WTC11 (cell line): ENCODE measurements at regions not wholly inside any gene's neighbourhood (a gene's known extent, or its start where the extent isn't known, plus 50 kb on each side); places are given as distances from the start of the nearest gene placed in this dataset.

Experiments used
- ATAC-seq: fragments of 200-7000 bp; cut with Tn5 transposase; 2 replicates; pipeline ENCODE4 v1.10.0; 2021; ENCODE audit warnings: mild to moderate bottlenecking, moderate library complexity
- CTCF ChIA-PET: fragments of 300-600 bp; sonication (Branson Sonifier 250); formaldehyde crosslinking; loops from one replicate; lab custom pipeline; 2021; ENCODE audit warnings: antibody characterized with exemption; lab: Charles Lee
- POLR2A ChIA-PET: fragments of 350-600 bp; sonication (Branson Sonifier 250); formaldehyde crosslinking; loops from one replicate; lab custom pipeline; 2021; ENCODE audit warnings: antibody characterized with exemption; lab: Charles Lee
- DNase-seq: peaks from one replicate; pipeline ENCODE4 v3.0.0; 2021; ENCODE audit warnings: low spot score
- H3K27ac Mint-ChIP-seq: 2 replicates; pipeline ENCODE4 v1.8.0; 2021; ENCODE audit warnings: mixed read lengths
- H3K27me3 Mint-ChIP-seq: 2 replicates; pipeline ENCODE4 v1.8.0; 2021; ENCODE audit warnings: low read depth, mild to moderate bottlenecking, moderate library complexity, mixed read lengths
- H3K36me3 Mint-ChIP-seq: 2 replicates; pipeline ENCODE4 v1.8.0; 2021; ENCODE audit warnings: mixed read lengths
- H3K4me1 Mint-ChIP-seq: 2 replicates; pipeline ENCODE4 v1.8.0; 2022; ENCODE audit warnings: mixed read lengths
- H3K4me3 Mint-ChIP-seq: 2 replicates; pipeline ENCODE4 v1.8.0; 2021; ENCODE audit warnings: mild to moderate bottlenecking, moderate library complexity, mixed read lengths
- H3K9me3 Mint-ChIP-seq: 2 replicates; pipeline ENCODE4 v1.8.0; 2021; ENCODE audit warnings: mixed read lengths
- ATF1 ChIP-seq: sonication (generic); formaldehyde crosslinking; IDR thresholded peaks from 2 replicates; pipeline ENCODE4 v1.8.1; 2023; ENCODE audit warnings: mild to moderate bottlenecking, moderate library complexity, missing genetic modification reagents
- CBFB ChIP-seq: sonication (generic); formaldehyde crosslinking; IDR thresholded peaks from 2 replicates; pipeline ENCODE4 v1.8.1; 2022; ENCODE audit warnings: mild to moderate bottlenecking, low read depth, missing genetic modification reagents
- CREB1 ChIP-seq: sonication (generic); formaldehyde crosslinking; IDR thresholded peaks from 2 replicates; pipeline ENCODE4 v1.8.0; 2023; ENCODE audit warnings: mild to moderate bottlenecking, missing genetic modification reagents
- FOXP1 ChIP-seq: sonication (generic); formaldehyde crosslinking; IDR thresholded peaks from 2 replicates; pipeline ENCODE4 v1.8.0; 2022; ENCODE audit warnings: missing genetic modification reagents, mild to moderate bottlenecking, moderate library complexity, borderline replicate concordance
- GRHL2 ChIP-seq: fragments of 250-450 bp; sonication (Bioruptor Pico); IDR thresholded peaks from 2 replicates; pipeline ENCODE4 v1.8.0; 2022; ENCODE audit warnings: mild to moderate bottlenecking, moderate library complexity; ENCODE audit not compliant: insufficient replicate concordance, severe bottlenecking
- NFYB ChIP-seq: sonication (generic); formaldehyde crosslinking; conservative IDR thresholded peaks from 2 replicates; pipeline ENCODE4 v1.8.0; 2022; ENCODE audit warnings: low read depth, missing genetic modification reagents
- NR1H2 ChIP-seq: sonication (generic); formaldehyde crosslinking; IDR thresholded peaks from 2 replicates; pipeline ENCODE4 v1.9.0; 2021; ENCODE audit warnings: mild to moderate bottlenecking, moderate library complexity, missing genetic modification reagents
- RELA ChIP-seq: sonication (generic); formaldehyde crosslinking; IDR thresholded peaks from 2 replicates; pipeline ENCODE4 v1.8.1; 2022; ENCODE audit warnings: missing genetic modification reagents, mild to moderate bottlenecking, borderline replicate concordance
- SMAD3 ChIP-seq: sonication (generic); formaldehyde crosslinking; IDR thresholded peaks from 2 replicates; pipeline ENCODE4 v1.8.0; 2022; ENCODE audit warnings: missing genetic modification reagents, mild to moderate bottlenecking, borderline replicate concordance
- SMAD4 ChIP-seq: sonication (generic); formaldehyde crosslinking; IDR thresholded peaks from 2 replicates; pipeline ENCODE4 v1.8.0; 2022; ENCODE audit warnings: mild to moderate bottlenecking, missing genetic modification reagents
- SOX15 ChIP-seq: fragments of 250-450 bp; sonication (Bioruptor Pico); IDR thresholded peaks from 2 replicates; pipeline ENCODE4 v1.9.0; 2021; ENCODE audit warnings: mild to moderate bottlenecking
- ZNF219 ChIP-seq: sonication (generic); formaldehyde crosslinking; IDR thresholded peaks from 2 replicates; pipeline ENCODE4 v1.8.0; 2023; ENCODE audit warnings: missing genetic modification reagents, mild to moderate bottlenecking, borderline replicate concordance
- ZNF396 ChIP-seq: fragments of 250-450 bp; sonication (Bioruptor Pico); IDR thresholded peaks from 2 replicates; pipeline ENCODE4 v1.8.0; 2021; ENCODE audit warnings: mild to moderate bottlenecking, moderate library complexity, borderline replicate concordance
- TF ChIP-seq, protein P1 (sequence below): fragments of 250-450 bp; sonication (Bioruptor Pico); IDR thresholded peaks from 2 replicates; pipeline ENCODE4 v2.1.2; 2022; ENCODE audit warnings: mild to moderate bottlenecking, moderate library complexity
- TF ChIP-seq, protein P2 (sequence below): sonication (generic); formaldehyde crosslinking; IDR thresholded peaks from 2 replicates; pipeline ENCODE4 v1.8.0; 2022; ENCODE audit warnings: mild to moderate bottlenecking, missing genetic modification reagents
- TF ChIP-seq, protein P3 (sequence below): sonication (generic); formaldehyde crosslinking; IDR thresholded peaks from 2 replicates; pipeline ENCODE4 v1.8.0; 2022; ENCODE audit warnings: mild to moderate bottlenecking, missing genetic modification reagents
- TF ChIP-seq, protein P4 (sequence below): sonication (generic); formaldehyde crosslinking; IDR thresholded peaks from 2 replicates; pipeline ENCODE4 v1.8.1; 2022; ENCODE audit warnings: low read depth, mild to moderate bottlenecking, moderate library complexity, missing genetic modification reagents, borderline replicate concordance
- TF ChIP-seq, protein P5 (sequence below): sonication (generic); formaldehyde crosslinking; IDR thresholded peaks from 2 replicates; pipeline ENCODE4 v1.8.1; 2022; ENCODE audit warnings: low read depth, missing genetic modification reagents, borderline replicate concordance
- TF ChIP-seq, protein P6 (sequence below): sonication (generic); formaldehyde crosslinking; IDR thresholded peaks from 2 replicates; pipeline ENCODE4 v1.8.0; 2022; ENCODE audit warnings: missing genetic modification reagents

DNA sequence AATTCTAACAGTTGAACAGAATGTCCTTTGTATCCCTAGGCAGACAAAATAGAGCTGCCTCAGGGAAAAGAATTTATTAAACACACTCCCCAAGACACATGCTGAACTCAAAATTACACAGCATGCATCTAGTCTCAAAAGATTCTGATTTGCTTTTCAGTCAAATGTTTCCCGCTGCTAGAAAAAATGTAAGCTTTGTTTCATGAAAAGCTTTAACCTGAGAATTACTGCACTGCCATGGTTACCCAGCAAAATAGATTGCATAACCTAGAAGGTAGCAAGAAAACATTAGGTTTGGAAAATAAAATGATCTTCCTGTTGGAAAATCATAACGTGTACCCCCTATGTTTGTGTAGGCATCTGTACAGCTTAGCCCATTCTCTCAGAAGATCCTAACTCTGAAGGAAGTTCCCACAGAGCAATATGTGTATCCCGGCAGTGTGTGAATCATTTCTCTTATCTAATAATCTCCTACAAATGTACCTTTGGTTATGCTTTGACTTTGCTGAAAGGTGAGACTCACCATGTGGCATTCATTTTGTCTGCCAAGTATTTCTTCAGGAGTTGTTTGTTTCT, 646.9 kb downstream of the STPG2 start:
- no peaks in the 10 kb centered on the region for H3K36me3 Mint-ChIP-seq
- peaks cover 49% of the 10 kb centered on the region for H3K4me1 Mint-ChIP-seq
- ATAC-seq: no peak
- ChIA-PET CTCF (no interaction called here), POLR2A (no interaction called here)
- TF ChIP-seq SMAD3 (CRISPR knock-in tag): no peak
- no peak for TF ChIP-seq NR1H2 (CRISPR knock-in tag)
- no peak for TF ChIP-seq CREB1 (CRISPR knock-in tag)
- TF ChIP-seq, protein P1, sequence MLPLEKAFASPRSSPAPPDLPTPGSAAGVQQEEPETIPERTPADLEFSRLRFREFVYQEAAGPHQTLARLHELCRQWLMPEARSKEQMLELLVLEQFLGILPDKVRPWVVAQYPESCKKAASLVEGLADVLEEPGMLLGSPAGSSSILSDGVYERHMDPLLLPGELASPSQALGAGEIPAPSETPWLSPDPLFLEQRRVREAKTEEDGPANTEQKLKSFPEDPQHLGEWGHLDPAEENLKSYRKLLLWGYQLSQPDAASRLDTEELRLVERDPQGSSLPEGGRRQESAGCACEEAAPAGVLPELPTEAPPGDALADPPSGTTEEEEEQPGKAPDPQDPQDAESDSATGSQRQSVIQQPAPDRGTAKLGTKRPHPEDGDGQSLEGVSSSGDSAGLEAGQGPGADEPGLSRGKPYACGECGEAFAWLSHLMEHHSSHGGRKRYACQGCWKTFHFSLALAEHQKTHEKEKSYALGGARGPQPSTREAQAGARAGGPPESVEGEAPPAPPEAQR (CRISPR knock-in tag): no peak
- TF ChIP-seq ZNF396 (CRISPR knock-in tag): no peak
- TF ChIP-seq NFYB (CRISPR knock-in tag): no peak
- TF ChIP-seq FOXP1 (CRISPR knock-in tag): no peak
- TF ChIP-seq ZNF219: no peak
- TF ChIP-seq SMAD4 (CRISPR knock-in tag): no peak
- DNase-seq: no peak
- no peak overlapping the region for H3K4me3 Mint-ChIP-seq
- H3K27me3 Mint-ChIP-seq: no peaks in the 10 kb centered on the region
- H3K27ac Mint-ChIP-seq: no peak overlapping the region
- no peaks in the 10 kb centered on the region for H3K9me3 Mint-ChIP-seq

DNA sequence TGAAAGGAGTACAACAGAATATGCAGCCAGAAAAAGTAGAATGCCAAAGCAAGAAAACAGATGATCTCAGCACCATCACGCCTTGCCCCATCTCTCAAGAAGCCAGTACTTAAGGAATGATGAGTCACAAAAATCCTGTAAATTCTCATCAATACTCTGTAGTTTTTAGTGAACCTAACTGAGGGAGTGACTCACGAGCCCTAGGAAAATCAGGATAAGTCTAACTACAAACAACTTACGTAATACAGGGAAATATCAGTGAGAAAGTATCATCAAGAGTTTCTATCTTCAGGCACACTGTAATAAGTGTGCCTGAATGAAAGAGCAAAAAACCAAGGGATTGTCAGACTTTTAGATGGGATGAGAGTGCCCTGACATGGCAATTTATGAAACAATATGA, 644.4 kb downstream of the STPG2 start:
- peaks cover 40% of the 10 kb centered on the region for H3K4me1 Mint-ChIP-seq
- no peak overlapping the region for H3K4me3 Mint-ChIP-seq
- no peaks in the 10 kb centered on the region for H3K9me3 Mint-ChIP-seq
- no peak for ATAC-seq
- no peaks in the 10 kb centered on the region for H3K36me3 Mint-ChIP-seq
- POLR2A ChIA-PET: no interaction called here
- no peak for DNase-seq
- CTCF ChIA-PET: no interaction called here
- peak overlapping the region; percentile 6 for H3K27ac Mint-ChIP-seq
- TF ChIP-seq, protein P2, sequence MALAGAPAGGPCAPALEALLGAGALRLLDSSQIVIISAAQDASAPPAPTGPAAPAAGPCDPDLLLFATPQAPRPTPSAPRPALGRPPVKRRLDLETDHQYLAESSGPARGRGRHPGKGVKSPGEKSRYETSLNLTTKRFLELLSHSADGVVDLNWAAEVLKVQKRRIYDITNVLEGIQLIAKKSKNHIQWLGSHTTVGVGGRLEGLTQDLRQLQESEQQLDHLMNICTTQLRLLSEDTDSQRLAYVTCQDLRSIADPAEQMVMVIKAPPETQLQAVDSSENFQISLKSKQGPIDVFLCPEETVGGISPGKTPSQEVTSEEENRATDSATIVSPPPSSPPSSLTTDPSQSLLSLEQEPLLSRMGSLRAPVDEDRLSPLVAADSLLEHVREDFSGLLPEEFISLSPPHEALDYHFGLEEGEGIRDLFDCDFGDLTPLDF (CRISPR knock-in tag): no peak
- TF ChIP-seq, protein P3, sequence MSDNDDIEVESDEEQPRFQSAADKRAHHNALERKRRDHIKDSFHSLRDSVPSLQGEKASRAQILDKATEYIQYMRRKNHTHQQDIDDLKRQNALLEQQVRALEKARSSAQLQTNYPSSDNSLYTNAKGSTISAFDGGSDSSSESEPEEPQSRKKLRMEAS (CRISPR knock-in tag): no peak
- no peak for TF ChIP-seq GRHL2 (CRISPR knock-in tag)
- no peak for TF ChIP-seq NFYB (CRISPR knock-in tag)
- TF ChIP-seq, protein P4, sequence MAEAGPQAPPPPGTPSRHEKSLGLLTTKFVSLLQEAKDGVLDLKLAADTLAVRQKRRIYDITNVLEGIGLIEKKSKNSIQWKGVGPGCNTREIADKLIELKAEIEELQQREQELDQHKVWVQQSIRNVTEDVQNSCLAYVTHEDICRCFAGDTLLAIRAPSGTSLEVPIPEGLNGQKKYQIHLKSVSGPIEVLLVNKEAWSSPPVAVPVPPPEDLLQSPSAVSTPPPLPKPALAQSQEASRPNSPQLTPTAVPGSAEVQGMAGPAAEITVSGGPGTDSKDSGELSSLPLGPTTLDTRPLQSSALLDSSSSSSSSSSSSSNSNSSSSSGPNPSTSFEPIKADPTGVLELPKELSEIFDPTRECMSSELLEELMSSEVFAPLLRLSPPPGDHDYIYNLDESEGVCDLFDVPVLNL (CRISPR knock-in tag): no peak
- TF ChIP-seq SOX15 (CRISPR knock-in tag): no peak
- TF ChIP-seq, protein P5, sequence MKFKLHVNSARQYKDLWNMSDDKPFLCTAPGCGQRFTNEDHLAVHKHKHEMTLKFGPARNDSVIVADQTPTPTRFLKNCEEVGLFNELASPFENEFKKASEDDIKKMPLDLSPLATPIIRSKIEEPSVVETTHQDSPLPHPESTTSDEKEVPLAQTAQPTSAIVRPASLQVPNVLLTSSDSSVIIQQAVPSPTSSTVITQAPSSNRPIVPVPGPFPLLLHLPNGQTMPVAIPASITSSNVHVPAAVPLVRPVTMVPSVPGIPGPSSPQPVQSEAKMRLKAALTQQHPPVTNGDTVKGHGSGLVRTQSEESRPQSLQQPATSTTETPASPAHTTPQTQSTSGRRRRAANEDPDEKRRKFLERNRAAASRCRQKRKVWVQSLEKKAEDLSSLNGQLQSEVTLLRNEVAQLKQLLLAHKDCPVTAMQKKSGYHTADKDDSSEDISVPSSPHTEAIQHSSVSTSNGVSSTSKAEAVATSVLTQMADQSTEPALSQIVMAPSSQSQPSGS (CRISPR knock-in tag): no peak
- no peak for TF ChIP-seq ATF1
- TF ChIP-seq RELA (CRISPR knock-in tag): no peak
- H3K27me3 Mint-ChIP-seq: no peaks in the 10 kb centered on the region

DNA sequence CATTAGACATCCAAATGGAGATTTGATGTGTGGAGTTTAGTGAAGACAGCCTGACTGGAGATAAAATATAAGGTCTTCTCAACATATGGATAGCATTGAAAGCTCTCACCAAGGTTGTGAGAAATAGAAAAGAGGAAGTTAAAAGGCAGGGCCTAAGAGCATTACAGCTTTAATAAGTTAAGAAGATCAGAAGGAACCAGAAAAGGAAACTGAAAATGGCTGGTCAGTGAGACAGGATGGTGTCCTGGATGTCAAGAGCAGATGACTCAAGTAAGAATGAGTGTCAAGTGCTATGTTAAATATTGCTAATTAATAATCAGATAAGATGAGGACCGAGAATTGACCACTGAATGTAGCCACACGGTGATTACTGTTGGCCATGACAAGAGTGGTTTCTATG, 642.9 kb downstream of the STPG2 start:
- peaks cover 42% of the 10 kb centered on the region for H3K4me1 Mint-ChIP-seq
- no peak overlapping the region for H3K4me3 Mint-ChIP-seq
- no peak for TF ChIP-seq CBFB (CRISPR knock-in tag)
- TF ChIP-seq, protein P6, sequence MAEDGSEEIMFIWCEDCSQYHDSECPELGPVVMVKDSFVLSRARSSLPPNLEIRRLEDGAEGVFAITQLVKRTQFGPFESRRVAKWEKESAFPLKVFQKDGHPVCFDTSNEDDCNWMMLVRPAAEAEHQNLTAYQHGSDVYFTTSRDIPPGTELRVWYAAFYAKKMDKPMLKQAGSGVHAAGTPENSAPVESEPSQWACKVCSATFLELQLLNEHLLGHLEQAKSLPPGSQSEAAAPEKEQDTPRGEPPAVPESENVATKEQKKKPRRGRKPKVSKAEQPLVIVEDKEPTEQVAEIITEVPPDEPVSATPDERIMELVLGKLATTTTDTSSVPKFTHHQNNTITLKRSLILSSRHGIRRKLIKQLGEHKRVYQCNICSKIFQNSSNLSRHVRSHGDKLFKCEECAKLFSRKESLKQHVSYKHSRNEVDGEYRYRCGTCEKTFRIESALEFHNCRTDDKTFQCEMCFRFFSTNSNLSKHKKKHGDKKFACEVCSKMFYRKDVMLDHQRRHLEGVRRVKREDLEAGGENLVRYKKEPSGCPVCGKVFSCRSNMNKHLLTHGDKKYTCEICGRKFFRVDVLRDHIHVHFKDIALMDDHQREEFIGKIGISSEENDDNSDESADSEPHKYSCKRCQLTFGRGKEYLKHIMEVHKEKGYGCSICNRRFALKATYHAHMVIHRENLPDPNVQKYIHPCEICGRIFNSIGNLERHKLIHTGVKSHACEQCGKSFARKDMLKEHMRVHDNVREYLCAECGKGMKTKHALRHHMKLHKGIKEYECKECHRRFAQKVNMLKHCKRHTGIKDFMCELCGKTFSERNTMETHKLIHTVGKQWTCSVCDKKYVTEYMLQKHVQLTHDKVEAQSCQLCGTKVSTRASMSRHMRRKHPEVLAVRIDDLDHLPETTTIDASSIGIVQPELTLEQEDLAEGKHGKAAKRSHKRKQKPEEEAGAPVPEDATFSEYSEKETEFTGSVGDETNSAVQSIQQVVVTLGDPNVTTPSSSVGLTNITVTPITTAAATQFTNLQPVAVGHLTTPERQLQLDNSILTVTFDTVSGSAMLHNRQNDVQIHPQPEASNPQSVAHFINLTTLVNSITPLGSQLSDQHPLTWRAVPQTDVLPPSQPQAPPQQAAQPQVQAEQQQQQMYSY (CRISPR knock-in tag): no peak
- POLR2A ChIA-PET: no interaction called here
- ATAC-seq (no peak), DNase-seq (no peak)
- no peaks in the 10 kb centered on the region for H3K36me3 Mint-ChIP-seq
- CTCF ChIA-PET: no interaction called here
- H3K9me3 Mint-ChIP-seq: no peaks in the 10 kb centered on the region
- H3K27me3 Mint-ChIP-seq: no peaks in the 10 kb centered on the region
- H3K27ac Mint-ChIP-seq: no peak overlapping the region
